NCI-H460 (cell line): ENCODE measurements at regions not wholly inside any gene's neighbourhood (a gene's known extent, or its start where the extent isn't known, plus 50 kb on each side); places are given as distances from the start of the nearest gene placed in this dataset.

Experiments used
- DNase-seq: peaks from one replicate; pipeline ENCODE4 v3.0.0-alpha.2; 2016; ENCODE audit warnings: low read depth; ENCODE audit errors: extremely low read depth

DNA sequence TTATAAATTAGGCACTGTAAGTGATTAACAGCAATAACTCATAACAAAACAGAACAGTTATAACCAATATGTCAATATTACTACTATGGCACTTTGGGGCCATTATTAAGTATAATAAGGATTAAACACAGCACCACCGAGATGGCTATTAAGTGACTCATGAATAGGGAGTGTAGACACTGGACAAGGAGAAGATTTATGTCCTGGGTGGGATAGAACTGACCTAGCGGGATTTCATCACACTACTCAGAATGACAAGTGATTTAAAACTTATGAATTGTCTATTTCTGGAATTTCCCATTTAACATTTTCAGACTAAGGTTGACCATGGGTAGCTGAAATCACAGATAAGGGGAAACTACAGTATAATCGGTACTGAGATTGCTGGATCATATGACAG is 79.0 kb upstream of the SLC7A1 start:
- no peak for DNase-seq

DNA sequence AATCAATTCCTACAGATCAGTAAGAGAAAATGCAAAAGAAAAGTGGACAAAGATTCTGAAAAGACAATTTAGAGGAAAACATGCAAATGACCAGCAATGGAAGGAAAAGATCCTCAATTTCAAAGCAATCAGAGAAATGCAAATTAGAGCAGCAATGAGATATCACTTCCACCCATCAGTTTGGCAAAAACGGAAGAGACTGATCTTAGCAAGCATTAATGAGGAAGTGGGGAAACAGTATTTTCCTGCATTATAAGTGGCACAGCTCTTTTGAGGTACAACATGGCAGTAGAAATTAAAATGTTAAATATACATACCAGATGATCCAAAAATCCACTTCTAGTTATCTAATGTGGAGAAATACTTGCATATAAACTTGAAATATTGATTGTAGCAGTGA is 69.1 kb upstream of the SLC7A1 start:
- DNase-seq: no peak

DNA sequence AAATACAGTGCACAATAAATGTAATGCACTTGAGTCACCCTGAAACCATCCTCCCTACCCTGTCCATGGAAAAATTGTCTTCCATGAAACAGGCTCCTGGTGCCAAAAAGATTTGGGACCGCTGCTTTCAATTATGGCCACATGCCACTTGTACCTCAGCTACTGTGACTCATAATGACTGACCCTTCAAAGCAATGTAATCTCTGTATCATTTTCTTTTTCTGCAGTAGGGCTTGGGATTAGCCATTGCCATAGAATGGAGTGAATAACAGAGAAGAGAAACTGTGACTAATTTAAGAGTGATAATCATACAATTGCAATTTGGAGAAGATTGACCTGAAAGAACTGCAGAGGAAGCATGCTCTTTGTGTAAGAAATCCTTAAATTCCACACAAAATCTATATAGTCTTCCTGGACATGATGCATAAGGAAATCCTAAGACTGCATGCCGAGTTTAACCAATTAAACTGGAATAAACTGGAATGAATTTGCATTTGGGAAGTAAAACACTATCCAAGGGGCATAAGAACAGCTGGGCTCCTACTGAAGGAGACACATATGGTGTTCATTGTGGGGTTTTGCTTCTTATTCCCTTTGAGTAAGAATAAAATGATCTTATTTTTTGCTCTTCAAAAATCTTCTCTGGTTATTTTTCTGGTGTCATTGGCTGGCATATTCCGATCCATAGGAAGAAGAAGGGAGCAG is 59.5 kb upstream of the SLC7A1 start:
- DNase-seq: no peak

GRCh38 chr13:29654384-29654783 is 58.9 kb upstream of the SLC7A1 start:
- DNase-seq: no peak

DNA sequence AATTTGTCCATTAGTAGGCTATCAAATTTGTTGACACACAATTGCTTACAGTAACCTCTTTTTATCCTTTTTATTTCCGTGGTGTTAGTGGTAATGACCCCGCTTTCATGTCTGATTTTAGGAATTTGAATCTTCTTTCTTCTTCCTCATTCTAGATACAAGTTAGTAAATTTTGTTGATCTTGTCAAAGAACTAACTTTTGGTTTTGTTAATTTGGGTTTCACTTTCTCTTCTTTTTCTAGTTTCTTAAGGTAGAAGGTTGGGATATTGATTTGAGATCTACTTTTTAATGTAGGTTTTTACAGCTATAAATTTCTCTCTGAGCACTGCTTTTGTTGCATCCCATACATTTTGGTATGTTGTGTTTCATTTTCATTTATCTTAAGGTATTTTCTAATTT is 53.3 kb upstream of the SLC7A1 start:
- no peak for DNase-seq
